ENCODE measurements at regions not wholly inside any gene's neighbourhood (a gene's known extent, or its start where the extent isn't known, plus 50 kb on each side); places are given as distances from the start of the nearest gene placed in this dataset.

GRCh38 chr11:115632061-115632460 lies 127.8 kb upstream of the CADM1 start:
- TF ChIP-seq POLR2A (IDR thresholded peaks at IDR 0.05; ENCODE audit: low read length) (no peak), GATA1 (IDR thresholded peaks at IDR 0.05; ENCODE audit: low read depth, low read length) (no peak)

All from erythroblast (primary cell).